Neural progenitor cell (in vitro differentiated cells): ENCODE measurements at regions not wholly inside any gene's neighbourhood (a gene's known extent, or its start where the extent isn't known, plus 50 kb on each side); places are given as distances from the start of the nearest gene placed in this dataset.

Experiments
- EZH2 ChIP-seq: fragments of 200-600 bp; sonication (generic); IDR thresholded peaks from 2 replicates; pipeline ENCODE4 v1.6.1; 2017; ENCODE audit warnings: antibody characterized with exemption, mild to moderate bottlenecking, moderate library complexity
- EZH2phosphoT487 ChIP-seq: fragments of 200-600 bp; sonication (generic); IDR thresholded peaks from 2 replicates; pipeline ENCODE4 v1.6.1; 2017; ENCODE audit warnings: antibody characterized with exemption
- TF ChIP-seq, protein P1 (sequence below): fragments of 200-600 bp; sonication (generic); IDR thresholded peaks from 2 replicates; pipeline ENCODE4 v1.5.1; 2017; ENCODE audit warnings: antibody characterized with exemption, mild to moderate bottlenecking

DNA sequence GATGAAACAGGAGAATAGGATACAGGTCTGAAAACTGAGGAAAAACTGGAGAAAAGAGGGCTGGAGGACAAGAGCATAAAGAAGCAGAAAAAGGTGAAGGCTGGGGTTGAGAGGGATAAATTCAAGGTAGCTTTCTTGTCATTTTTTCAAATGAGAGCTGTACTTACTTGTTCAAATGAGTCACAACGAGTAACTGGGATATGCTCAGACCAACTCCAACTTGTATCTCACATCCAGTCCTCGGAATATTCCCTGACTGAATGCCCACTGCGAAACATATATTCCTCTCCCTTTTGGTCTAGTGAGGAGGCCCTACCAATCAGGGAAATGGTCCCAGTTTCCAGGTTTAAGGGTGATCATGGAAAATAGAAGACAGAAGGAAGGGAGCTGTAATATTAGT, 343.4 kb downstream of the HHIPL2 start:
- TF ChIP-seq EZH2 (no peak), EZH2phosphoT487 (no peak)
- TF ChIP-seq, protein P1, sequence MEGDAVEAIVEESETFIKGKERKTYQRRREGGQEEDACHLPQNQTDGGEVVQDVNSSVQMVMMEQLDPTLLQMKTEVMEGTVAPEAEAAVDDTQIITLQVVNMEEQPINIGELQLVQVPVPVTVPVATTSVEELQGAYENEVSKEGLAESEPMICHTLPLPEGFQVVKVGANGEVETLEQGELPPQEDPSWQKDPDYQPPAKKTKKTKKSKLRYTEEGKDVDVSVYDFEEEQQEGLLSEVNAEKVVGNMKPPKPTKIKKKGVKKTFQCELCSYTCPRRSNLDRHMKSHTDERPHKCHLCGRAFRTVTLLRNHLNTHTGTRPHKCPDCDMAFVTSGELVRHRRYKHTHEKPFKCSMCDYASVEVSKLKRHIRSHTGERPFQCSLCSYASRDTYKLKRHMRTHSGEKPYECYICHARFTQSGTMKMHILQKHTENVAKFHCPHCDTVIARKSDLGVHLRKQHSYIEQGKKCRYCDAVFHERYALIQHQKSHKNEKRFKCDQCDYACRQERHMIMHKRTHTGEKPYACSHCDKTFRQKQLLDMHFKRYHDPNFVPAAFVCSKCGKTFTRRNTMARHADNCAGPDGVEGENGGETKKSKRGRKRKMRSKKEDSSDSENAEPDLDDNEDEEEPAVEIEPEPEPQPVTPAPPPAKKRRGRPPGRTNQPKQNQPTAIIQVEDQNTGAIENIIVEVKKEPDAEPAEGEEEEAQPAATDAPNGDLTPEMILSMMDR: no peak
